Rectal smooth muscle tissue (tissue), 1 donor: ENCODE measurements at regions not wholly inside any gene's neighbourhood (a gene's known extent, or its start where the extent isn't known, plus 50 kb on each side); places are given as distances from the start of the nearest gene placed in this dataset.
A peak's percentile ranks its signal among the peaks of the same experiment; 100 is the strongest.

ENCODE experiments used
- H3K27ac ChIP-seq: one replicate; pipeline ENCODE4 v1.7.0; 2013; ENCODE audit warnings: low read depth, low read length, inconsistent platforms
- H3K27me3 ChIP-seq: one replicate; pipeline ENCODE4 v1.7.0; 2013; ENCODE audit warnings: low read length; ENCODE audit not compliant: control insufficient read depth, insufficient read depth
- H3K36me3 ChIP-seq: one replicate; pipeline ENCODE4 v1.7.0; 2013; ENCODE audit warnings: low read length; ENCODE audit not compliant: control insufficient read depth, insufficient read depth
- H3K4me1 ChIP-seq: one replicate; pipeline ENCODE4 v1.7.0; 2013; ENCODE audit warnings: low read length; ENCODE audit not compliant: control insufficient read depth, insufficient read depth
- H3K4me3 ChIP-seq: one replicate; pipeline ENCODE4 v1.7.0; 2013; ENCODE audit warnings: low read length
- H3K9ac ChIP-seq: one replicate; pipeline ENCODE4 v1.7.0; 2013; ENCODE audit warnings: low read length

DNA sequence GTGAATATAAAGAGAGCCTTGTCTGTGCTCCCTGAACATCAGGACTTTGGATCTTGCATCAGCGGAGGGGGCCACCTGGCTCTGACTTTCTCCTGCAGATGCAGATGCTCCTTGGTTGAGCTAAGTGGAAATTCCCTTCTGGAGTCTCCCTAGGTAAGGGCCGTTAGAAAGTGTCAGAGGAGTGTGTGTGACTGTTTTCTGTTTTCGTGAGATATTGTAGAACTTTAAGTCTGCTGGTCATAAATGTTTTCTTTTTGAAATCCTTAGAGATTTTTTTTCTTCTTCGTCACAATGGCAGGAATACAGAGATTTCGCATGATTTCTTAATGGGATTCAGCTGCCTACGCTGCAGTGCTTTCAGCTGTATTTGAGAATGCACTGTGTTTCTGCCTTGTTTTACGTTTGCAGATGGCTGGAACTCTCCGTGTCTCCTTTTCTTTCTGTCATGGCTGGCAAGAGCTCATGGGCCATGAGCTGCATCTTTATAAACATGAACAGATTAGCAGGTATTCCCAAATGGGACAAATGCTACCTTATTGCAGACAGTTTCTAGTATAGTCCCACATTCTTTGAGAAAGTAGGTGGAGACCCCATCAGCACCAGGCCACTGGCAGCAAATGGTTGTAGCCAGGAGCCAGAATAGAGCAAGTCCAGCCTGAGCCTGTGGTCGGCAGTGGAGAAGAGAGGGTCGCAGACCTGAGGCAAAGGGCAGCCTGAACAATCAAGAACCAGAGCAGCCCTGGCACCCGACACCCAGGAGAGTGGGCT lies 76.2 kb upstream of the FRMD6 start:
- Histone ChIP-seq H3K4me3 (no peak overlapping the region), H3K9ac (no peak overlapping the region), H3K27me3 (no peaks in the 10 kb centered on the region), H3K27ac (no peak overlapping the region), H3K36me3 (no peaks in the 10 kb centered on the region), H3K4me1 (peaks cover under 1% of the 10 kb centered on the region)

DNA sequence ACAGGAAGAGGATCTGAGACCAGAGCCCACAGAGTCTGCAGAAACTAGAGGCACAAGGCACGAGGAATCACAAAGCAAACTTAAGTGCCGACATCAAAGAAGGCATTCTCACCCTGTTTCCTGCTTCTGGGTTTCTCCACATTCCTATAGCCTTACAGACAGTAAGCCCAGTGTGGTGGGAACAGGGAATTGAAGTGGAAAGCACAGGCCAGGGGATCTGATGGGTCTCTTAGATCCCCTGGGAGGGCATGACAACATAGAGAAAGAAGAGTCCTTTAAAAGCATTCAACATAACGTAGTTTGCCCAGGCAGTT lies 75.6 kb upstream of the FRMD6 start:
- Histone ChIP-seq H3K36me3 (no peaks in the 10 kb centered on the region), H3K27me3 (no peaks in the 10 kb centered on the region)

GRCh38 chr14:51576879-51577278 lies 74.8 kb upstream of the FRMD6 start:
- no peaks in the 10 kb centered on the region for H3K36me3 ChIP-seq
- no peak overlapping the region for H3K9ac ChIP-seq
- peaks cover 8% of the 10 kb centered on the region for H3K4me1 ChIP-seq
- no peak overlapping the region for H3K27ac ChIP-seq
- no peaks in the 10 kb centered on the region for H3K27me3 ChIP-seq
- H3K4me3 ChIP-seq = no peak overlapping the region

More for the DNA sequence above, 75.6 kb upstream of the FRMD6 start:
- H3K27ac ChIP-seq = no peak overlapping the region
- no peak overlapping the region for H3K4me3 ChIP-seq
- peaks cover 6% of the 10 kb centered on the region for H3K4me1 ChIP-seq
- H3K9ac ChIP-seq = no peak overlapping the region

DNA sequence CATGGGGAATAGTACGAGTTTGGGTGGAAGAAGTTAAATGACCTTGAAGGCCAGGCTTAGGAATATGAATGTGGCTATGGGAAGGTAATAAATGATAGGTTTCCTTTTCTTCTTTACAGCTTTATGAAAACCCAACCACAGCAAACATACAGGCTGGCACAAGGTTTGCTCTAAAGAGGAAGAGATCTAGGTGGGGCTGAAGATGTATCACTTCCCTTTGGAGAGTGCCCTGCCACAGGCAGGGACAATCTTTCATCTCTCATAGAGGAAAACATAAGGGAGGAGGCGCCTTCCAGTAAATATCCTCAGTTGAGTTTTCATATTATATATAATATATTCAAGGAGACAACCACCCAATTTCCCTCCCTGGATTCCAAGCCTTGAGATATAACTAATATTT lies 72.9 kb upstream of the FRMD6 start:
- no peak overlapping the region for H3K9ac ChIP-seq

GRCh38 chr14:51581017-51581881 lies 70.5 kb upstream of the FRMD6 start:
- peaks cover 10% of the 10 kb centered on the region for H3K4me1 ChIP-seq
- H3K36me3 ChIP-seq = no peaks in the 10 kb centered on the region
- H3K4me3 ChIP-seq = no peak overlapping the region
- H3K9ac ChIP-seq = no peak overlapping the region
- H3K27me3 ChIP-seq = no peaks in the 10 kb centered on the region
- peak overlapping the region; percentile 62 for H3K27ac ChIP-seq

More for the DNA sequence above, 72.9 kb upstream of the FRMD6 start:
- no peak overlapping the region for H3K4me3 ChIP-seq
- H3K27me3 ChIP-seq = no peaks in the 10 kb centered on the region
- no peak overlapping the region for H3K27ac ChIP-seq
- H3K36me3 ChIP-seq = no peaks in the 10 kb centered on the region
- peaks cover 10% of the 10 kb centered on the region for H3K4me1 ChIP-seq

DNA sequence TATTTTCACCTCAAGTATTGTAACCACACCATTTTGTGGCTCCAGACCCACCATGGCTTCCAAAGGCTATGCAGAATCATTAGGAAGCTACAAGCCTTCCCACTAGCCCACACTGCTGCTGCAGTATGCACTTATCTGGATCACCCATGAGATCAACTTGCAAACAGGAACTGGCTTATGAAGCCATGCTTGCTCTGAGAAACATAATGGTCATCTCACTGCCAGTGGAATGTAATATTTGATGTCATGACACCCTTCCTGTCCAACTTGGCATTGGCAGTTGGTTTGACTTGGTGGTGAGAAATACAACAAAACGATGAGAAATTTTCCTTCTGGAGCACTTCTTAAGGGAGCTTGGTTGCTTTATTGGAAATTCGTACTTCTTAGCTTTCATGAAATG lies 69.3 kb upstream of the FRMD6 start:
- no peaks in the 10 kb centered on the region for H3K27me3 ChIP-seq
- peaks cover 10% of the 10 kb centered on the region for H3K4me1 ChIP-seq
- peak overlapping the region; percentile 45 for H3K27ac ChIP-seq
- H3K9ac ChIP-seq = no peak overlapping the region
- no peaks in the 10 kb centered on the region for H3K36me3 ChIP-seq
- no peak overlapping the region for H3K4me3 ChIP-seq

GRCh38 chr14:51585055-51585454 lies 66.7 kb upstream of the FRMD6 start:
- no peaks in the 10 kb centered on the region for H3K36me3 ChIP-seq
- no peaks in the 10 kb centered on the region for H3K27me3 ChIP-seq
- no peak overlapping the region for H3K9ac ChIP-seq
- no peak overlapping the region for H3K27ac ChIP-seq
- H3K4me3 ChIP-seq = no peak overlapping the region
- peaks cover 10% of the 10 kb centered on the region for H3K4me1 ChIP-seq

DNA sequence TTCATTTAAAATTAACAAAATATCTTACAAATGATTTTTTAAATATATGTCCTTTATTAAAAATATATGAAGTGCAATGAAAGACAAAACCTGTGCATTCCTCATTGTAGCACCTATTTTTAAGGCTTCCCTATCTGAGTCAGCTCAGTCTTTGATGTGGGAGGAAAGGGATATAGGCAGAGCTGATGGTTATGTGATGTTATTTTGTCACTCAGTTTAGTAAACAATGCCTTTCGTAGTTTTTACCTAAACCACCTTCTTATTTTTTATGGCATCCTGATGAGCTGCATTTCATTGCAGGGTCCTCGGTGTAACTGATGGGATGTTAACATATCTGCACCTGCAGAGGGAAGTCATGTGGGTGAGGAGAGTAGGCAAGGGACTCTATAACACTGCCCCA lies 58.9 kb upstream of the FRMD6 start:
- no peak overlapping the region for H3K9ac ChIP-seq
- H3K27ac ChIP-seq = no peak overlapping the region
- H3K4me3 ChIP-seq = no peak overlapping the region
- H3K36me3 ChIP-seq = no peaks in the 10 kb centered on the region
- no peaks in the 10 kb centered on the region for H3K27me3 ChIP-seq
- H3K4me1 ChIP-seq = peaks cover 5% of the 10 kb centered on the region

DNA sequence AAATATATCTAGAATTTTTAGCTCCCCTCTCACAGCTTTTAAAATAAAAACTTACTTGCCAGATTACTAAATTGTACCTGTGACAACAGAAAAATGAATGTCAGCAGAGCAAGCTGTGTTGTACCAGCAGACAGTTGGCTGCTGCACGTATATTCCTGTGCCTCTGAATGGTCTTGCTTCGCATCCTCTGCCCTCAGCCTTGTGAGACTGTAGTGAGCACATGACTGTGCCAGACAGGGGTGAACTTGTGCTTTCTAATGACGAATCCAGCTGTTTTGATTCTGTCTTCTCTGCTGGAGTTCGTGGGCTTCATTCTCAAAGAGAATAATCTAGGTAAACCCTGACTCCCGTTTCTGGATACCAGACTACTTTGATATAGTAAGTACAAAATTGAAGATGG lies 58.3 kb upstream of the FRMD6 start:
- no peak overlapping the region for H3K9ac ChIP-seq
- no peak overlapping the region for H3K27ac ChIP-seq
- no peaks in the 10 kb centered on the region for H3K36me3 ChIP-seq
- peaks cover 5% of the 10 kb centered on the region for H3K4me1 ChIP-seq
- H3K27me3 ChIP-seq = no peaks in the 10 kb centered on the region
- H3K4me3 ChIP-seq = no peak overlapping the region

GRCh38 chr14:51595881-51596455 lies 55.7 kb upstream of the FRMD6 start:
- H3K9ac ChIP-seq = no peak overlapping the region
- peaks cover 7% of the 10 kb centered on the region for H3K4me1 ChIP-seq
- no peak overlapping the region for H3K4me3 ChIP-seq
- H3K27ac ChIP-seq = no peak overlapping the region
- H3K36me3 ChIP-seq = no peaks in the 10 kb centered on the region
- no peaks in the 10 kb centered on the region for H3K27me3 ChIP-seq

DNA sequence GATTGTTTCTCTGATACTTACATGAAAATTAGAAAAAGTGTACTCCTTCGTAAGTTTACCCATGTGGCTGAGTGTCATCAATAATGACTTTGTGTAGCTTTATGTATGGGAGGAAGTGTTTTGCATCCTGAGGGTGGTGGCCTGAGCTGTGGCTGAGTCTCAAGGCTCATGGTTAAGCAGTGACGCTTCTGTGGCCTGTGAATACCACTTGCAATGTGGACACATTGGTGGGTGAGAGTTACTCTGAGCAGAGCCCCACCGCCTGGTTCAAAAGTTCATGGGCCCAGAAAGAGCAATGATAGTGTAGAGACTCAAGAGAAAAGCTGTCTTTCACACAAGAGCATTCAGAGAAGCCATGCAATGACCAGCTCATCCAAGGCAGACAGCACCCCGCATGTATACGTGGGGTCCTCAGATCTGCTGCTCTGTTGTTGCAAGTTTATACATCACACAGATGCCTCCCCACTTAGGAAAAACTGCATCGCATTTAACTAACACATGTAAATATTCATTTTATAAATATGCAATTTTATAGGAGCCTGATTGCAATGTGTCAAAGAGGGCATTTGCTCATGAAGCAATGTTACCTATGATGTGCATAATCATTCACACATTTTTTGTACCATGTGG lies 55.1 kb upstream of the FRMD6 start:
- Histone ChIP-seq H3K36me3 (no peaks in the 10 kb centered on the region), H3K27ac (no peak overlapping the region), H3K27me3 (no peaks in the 10 kb centered on the region), H3K4me1 (peaks cover 8% of the 10 kb centered on the region), H3K9ac (no peak overlapping the region), H3K4me3 (no peak overlapping the region)

- Histone ChIP-seq H3K27me3 (no peaks in the 10 kb centered on the region), H3K36me3 (no peaks in the 10 kb centered on the region), H3K4me3 (no peak overlapping the region), H3K4me1 (peaks cover 8% of the 10 kb centered on the region), H3K27ac (no peak overlapping the region), H3K9ac (no peak overlapping the region)
Measured at GRCh38 chr14:51597261-51598001, 54.3 kb upstream of the FRMD6 start.
